ENCODE measurements at regions not wholly inside any gene's neighbourhood (a gene's known extent, or its start where the extent isn't known, plus 50 kb on each side); places are given as distances from the start of the nearest gene placed in this dataset.
"Not testable (repeated sequence)": the region's sequence is repeated elsewhere in the genome, so short reads cannot be mapped to it uniquely, and the experiment has no call there.

DNA sequence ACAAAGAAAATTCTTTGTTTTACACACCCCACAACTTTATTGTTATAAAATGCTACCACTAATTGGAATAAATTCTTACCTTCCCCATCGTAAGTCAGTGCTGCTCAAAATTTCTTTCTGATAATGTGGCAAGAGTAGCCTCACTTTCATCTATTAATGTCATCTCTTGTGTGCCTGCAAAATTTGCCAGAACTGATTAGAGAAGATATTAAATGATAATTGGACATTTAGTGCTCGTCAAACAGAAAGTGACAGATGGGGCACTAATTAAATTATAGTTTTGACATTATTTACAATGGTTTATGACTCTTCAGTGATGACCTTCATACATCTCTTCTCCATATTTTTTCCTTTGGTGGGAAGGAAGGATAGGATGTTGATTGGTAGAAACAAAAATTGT lies 690.9 kb downstream of the NXPH1 start:
- intact Hi-C loops (cut with DNase I; ENCODE audit: low total_unique reads): no loop called here
- DNase-seq: no peak
- 44 to 45% methylated on average over 2 of the region's 2 CpGs for WGBS, 2 donors
- Histone ChIP-seq H3K36me3 (ENCODE audit: low read depth, missing control alignments) (no peaks in the 10 kb centered on the region), H3K4me1 (no peaks in the 10 kb centered on the region), H3K9me3 (no peaks in the 10 kb centered on the region), H3K27ac (no peak overlapping the region), H3K4me3 (no peak overlapping the region), H3K27me3 (no peaks in the 10 kb centered on the region)
- TF ChIP-seq, protein P1, sequence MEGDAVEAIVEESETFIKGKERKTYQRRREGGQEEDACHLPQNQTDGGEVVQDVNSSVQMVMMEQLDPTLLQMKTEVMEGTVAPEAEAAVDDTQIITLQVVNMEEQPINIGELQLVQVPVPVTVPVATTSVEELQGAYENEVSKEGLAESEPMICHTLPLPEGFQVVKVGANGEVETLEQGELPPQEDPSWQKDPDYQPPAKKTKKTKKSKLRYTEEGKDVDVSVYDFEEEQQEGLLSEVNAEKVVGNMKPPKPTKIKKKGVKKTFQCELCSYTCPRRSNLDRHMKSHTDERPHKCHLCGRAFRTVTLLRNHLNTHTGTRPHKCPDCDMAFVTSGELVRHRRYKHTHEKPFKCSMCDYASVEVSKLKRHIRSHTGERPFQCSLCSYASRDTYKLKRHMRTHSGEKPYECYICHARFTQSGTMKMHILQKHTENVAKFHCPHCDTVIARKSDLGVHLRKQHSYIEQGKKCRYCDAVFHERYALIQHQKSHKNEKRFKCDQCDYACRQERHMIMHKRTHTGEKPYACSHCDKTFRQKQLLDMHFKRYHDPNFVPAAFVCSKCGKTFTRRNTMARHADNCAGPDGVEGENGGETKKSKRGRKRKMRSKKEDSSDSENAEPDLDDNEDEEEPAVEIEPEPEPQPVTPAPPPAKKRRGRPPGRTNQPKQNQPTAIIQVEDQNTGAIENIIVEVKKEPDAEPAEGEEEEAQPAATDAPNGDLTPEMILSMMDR (IDR thresholded peaks at IDR 0.05): no peak
- TF ChIP-seq POLR2A (IDR thresholded peaks at IDR 0.05): no peak

DNA sequence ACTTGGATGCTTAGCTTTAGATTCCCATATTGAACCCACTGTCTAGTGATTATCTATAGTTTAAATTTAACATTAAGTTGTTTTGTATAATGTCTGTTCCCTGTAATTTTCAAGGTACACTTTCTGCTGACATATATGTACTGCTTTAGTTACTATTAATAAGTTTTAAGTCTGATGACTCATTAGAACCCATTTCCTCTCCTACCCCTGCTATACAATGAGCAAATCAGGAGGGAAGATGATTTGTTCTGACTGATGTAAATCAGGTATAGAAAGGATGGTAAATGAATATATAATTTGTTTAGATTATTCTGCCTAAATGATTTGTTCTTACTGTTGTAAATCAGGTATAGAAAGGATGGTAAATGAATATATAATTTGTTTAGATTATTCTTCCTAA lies 691.8 kb downstream of the NXPH1 start:
- no peaks in the 10 kb centered on the region for H3K36me3 ChIP-seq (ENCODE audit: low read depth, missing control alignments)
- H3K9me3 ChIP-seq: no peaks in the 10 kb centered on the region
- no peaks in the 10 kb centered on the region for H3K27me3 ChIP-seq
- TF ChIP-seq, protein P1 (IDR thresholded peaks at IDR 0.05): no peak
- no peak for TF ChIP-seq POLR2A (IDR thresholded peaks at IDR 0.05)
- no peak overlapping the region for H3K27ac ChIP-seq
- no peak for DNase-seq
- no peak overlapping the region for H3K4me3 ChIP-seq
- intact Hi-C loops (cut with DNase I; ENCODE audit: low total_unique reads): no loop called here
- H3K4me1 ChIP-seq: no peaks in the 10 kb centered on the region

DNA sequence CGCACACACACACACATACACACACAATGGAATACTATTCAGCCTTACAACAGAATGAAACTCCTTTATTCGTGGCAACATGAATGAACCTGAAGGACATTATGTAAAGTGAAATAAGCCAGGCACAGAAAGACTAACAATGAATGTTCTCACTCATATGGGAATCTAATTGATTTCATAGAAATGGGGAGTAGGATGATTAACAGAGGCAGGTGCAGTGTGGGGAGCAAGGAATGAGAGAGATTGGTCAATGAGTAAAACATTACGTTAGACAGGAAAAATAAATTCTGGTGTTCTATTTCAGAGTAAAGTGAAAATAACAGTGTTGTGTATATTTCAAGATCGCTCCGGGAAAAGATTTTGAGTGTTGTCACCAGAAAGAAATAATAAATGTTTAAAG lies 694.5 kb downstream of the NXPH1 start:
- no peak for DNase-seq
- WGBS, 2 donors: 85 to 87% methylated on average over 5 of the region's 5 CpGs
- no peaks in the 10 kb centered on the region for H3K27me3 ChIP-seq
- no peaks in the 10 kb centered on the region for H3K4me1 ChIP-seq
- no peak for TF ChIP-seq POLR2A (IDR thresholded peaks at IDR 0.05)
- TF ChIP-seq, protein P1 (IDR thresholded peaks at IDR 0.05): no peak
- no peaks in the 10 kb centered on the region for H3K9me3 ChIP-seq
- no peak overlapping the region for H3K27ac ChIP-seq
- H3K36me3 ChIP-seq (ENCODE audit: low read depth, missing control alignments): no peaks in the 10 kb centered on the region
- H3K4me3 ChIP-seq: no peak overlapping the region
- intact Hi-C loops (cut with DNase I; ENCODE audit: low total_unique reads): no loop called here

DNA sequence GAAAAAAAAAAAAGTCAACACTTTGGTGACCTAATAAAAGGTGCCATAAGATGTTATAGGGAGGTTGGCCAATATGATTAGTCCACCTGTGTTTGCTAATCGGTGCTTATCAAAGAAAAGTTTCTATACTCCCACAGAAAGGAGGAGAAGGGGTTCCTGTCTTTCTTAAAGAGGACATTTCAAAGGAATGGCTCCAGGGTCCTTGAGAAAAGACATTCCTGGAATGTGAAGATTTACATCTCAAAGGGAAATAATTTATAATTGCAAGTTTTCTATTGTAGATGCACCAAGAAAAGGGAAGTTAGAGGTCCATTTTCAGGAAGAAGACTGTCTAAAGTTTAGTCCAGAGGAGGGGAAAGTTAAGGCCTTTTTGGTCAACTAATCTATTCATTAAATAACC lies 715.3 kb downstream of the NXPH1 start:
- no peaks in the 10 kb centered on the region for H3K4me1 ChIP-seq

DNA sequence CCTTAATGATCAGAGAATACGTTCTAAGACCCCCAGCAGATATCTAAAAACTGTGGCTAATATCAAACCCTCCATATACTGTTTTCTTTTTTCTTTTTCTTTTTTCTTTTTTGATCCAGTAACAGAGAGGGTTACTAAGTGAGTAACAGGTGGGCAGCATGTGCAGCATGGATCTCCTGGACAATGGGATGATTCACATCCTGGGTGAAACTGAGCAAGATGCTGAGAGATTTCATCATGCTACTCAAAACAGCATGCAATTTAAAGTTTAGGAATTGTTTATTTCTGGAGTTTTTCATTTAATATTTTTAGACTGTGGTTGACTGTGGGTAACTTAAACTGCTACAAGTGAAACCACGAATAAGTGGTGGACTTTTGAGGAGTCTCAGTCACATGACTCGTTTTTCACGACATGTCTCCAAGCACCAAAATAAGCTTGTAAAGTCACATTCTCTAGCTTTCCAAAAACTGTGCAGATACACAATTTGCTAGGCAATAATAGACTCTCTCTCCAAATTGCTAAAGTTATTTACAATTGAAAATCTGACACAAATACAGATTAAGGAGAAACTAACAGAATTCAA lies 716.2 kb downstream of the NXPH1 start:
- Histone ChIP-seq H3K36me3 (ENCODE audit: low read depth, missing control alignments) (no peaks in the 10 kb centered on the region), H3K4me3 (no peak overlapping the region), H3K27me3 (no peaks in the 10 kb centered on the region), H3K27ac (no peak overlapping the region), H3K4me1 (no peaks in the 10 kb centered on the region), H3K9me3 (no peaks in the 10 kb centered on the region)
- no peak for DNase-seq
- WGBS, 2 donors: 73 to 91% methylated on average over 4 of the region's 4 CpGs
- intact Hi-C loops (cut with DNase I; ENCODE audit: low total_unique reads): no loop called here
- TF ChIP-seq POLR2A (IDR thresholded peaks at IDR 0.05): no peak
- TF ChIP-seq, protein P1 (IDR thresholded peaks at IDR 0.05): no peak

More for the DNA sequence above, 715.3 kb downstream of the NXPH1 start:
- intact Hi-C loops (cut with DNase I; ENCODE audit: low total_unique reads): no loop called here
- no peak overlapping the region for H3K27ac ChIP-seq
- TF ChIP-seq POLR2A (IDR thresholded peaks at IDR 0.05): no peak
- TF ChIP-seq, protein P1 (IDR thresholded peaks at IDR 0.05): no peak
- 34 to 46% methylated on average over 1 of the region's 1 CpG for WGBS, 2 donors
- DNase-seq: no peak
- no peak overlapping the region for H3K4me3 ChIP-seq
- no peaks in the 10 kb centered on the region for H3K27me3 ChIP-seq
- H3K9me3 ChIP-seq: no peaks in the 10 kb centered on the region
- no peaks in the 10 kb centered on the region for H3K36me3 ChIP-seq (ENCODE audit: low read depth, missing control alignments)

DNA sequence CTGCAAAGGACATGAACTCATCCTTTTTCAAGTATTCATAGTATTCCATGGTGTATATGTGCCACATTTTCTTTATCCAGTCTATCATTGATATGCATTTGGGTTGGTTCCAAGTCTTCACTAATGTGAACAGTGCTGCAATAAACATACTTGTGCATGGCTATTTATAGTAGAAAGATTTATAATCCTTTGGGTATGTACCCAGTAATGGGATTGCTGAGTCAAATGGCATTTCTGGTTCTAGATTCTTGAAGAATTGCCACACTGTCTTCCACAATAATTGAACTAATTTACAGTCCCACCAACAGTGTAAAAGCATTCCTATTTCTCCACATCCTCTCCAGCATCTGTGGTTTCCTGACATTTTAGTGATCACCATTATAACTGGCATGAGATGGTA lies 730.3 kb downstream of the NXPH1 start:
- DNase-seq; H3K4me1 ChIP-seq; H3K27me3 ChIP-seq; H3K36me3 ChIP-seq (ENCODE audit: low read depth, missing control alignments); H3K27ac ChIP-seq; H3K9me3 ChIP-seq; H3K4me3 ChIP-seq; intact Hi-C loops (cut with DNase I; ENCODE audit: low total_unique reads): not testable (repeated sequence)

Measured in testis (tissue), 2 donors.